Activated CD4-positive, alpha-beta T cell treated with anti-CD3 and anti-CD28 coated beads, Interleukin-2, amount 10 ng/mL, durations not matched to agents 7 days and 5 days (primary cell): ENCODE measurements at regions not wholly inside any gene's neighbourhood (a gene's known extent, or its start where the extent isn't known, plus 50 kb on each side); places are given as distances from the start of the nearest gene placed in this dataset.

Experiments used
- CTCF ChIA-PET: fragments of 350-600 bp; sonication (Branson Sonifier 250); formaldehyde crosslinking; loops from one replicate; lab custom pipeline; 2021; ENCODE audit warnings: antibody characterized with exemption; lab: Charles Lee
- POLR2A ChIA-PET: fragments of 350-600 bp; sonication (Branson Sonifier 250); formaldehyde crosslinking; loops from one replicate; lab custom pipeline; 2021; ENCODE audit warnings: antibody characterized with exemption; lab: Charles Lee
- DNase-seq: peaks from one replicate; pipeline ENCODE4 v3.0.0-alpha.2; 2020
- H3K27ac Mint-ChIP-seq: one replicate; pipeline ENCODE4 v1.8.0; 2021; ENCODE audit warnings: mild to moderate bottlenecking, moderate library complexity, mixed read lengths
- H3K27me3 Mint-ChIP-seq: one replicate; pipeline ENCODE4 v1.8.0; 2021; ENCODE audit warnings: mixed read lengths
- H3K36me3 Mint-ChIP-seq: one replicate; pipeline ENCODE4 v1.8.0; 2021; ENCODE audit warnings: low read depth, mixed read lengths
- H3K4me1 Mint-ChIP-seq: one replicate; pipeline ENCODE4 v1.8.0; 2021; ENCODE audit warnings: mixed read lengths
- H3K4me3 Mint-ChIP-seq: one replicate; pipeline ENCODE4 v1.8.0; 2021; ENCODE audit warnings: mild to moderate bottlenecking, moderate library complexity, mixed read lengths
- H3K9me3 Mint-ChIP-seq: one replicate; pipeline ENCODE4 v1.8.0; 2021; ENCODE audit warnings: mixed read lengths

- CTCF ChIA-PET = no interaction called here
- Mint-ChIP-seq H3K36me3 (no peaks in the 10 kb centered on the region), H3K4me3 (no peak overlapping the region), H3K27ac (no peak overlapping the region), H3K4me1 (no peaks in the 10 kb centered on the region), H3K9me3 (no peaks in the 10 kb centered on the region), H3K27me3 (no peaks in the 10 kb centered on the region)
- DNase-seq = no peak
- POLR2A ChIA-PET = no interaction called here
These were observed 222.3 kb upstream of the NAV3 start for GRCh38 chr12:77608271-77608824.

GRCh38 chr12:77606348-77606747 lies 224.3 kb upstream of the NAV3 start:
- no peak for DNase-seq
- Mint-ChIP-seq H3K36me3 (no peaks in the 10 kb centered on the region), H3K4me1 (no peaks in the 10 kb centered on the region), H3K27ac (no peak overlapping the region), H3K4me3 (no peak overlapping the region), H3K27me3 (no peaks in the 10 kb centered on the region), H3K9me3 (no peaks in the 10 kb centered on the region)
- ChIA-PET POLR2A (no interaction called here), CTCF (no interaction called here)

GRCh38 chr12:77603946-77604345 lies 226.7 kb upstream of the NAV3 start:
- H3K4me3 Mint-ChIP-seq = no peak overlapping the region
- POLR2A ChIA-PET = no interaction called here
- no peaks in the 10 kb centered on the region for H3K4me1 Mint-ChIP-seq
- no peak overlapping the region for H3K27ac Mint-ChIP-seq
- H3K36me3 Mint-ChIP-seq = no peaks in the 10 kb centered on the region
- H3K27me3 Mint-ChIP-seq = no peaks in the 10 kb centered on the region
- DNase-seq = no peak
- H3K9me3 Mint-ChIP-seq = no peaks in the 10 kb centered on the region
- CTCF ChIA-PET = no interaction called here

DNA sequence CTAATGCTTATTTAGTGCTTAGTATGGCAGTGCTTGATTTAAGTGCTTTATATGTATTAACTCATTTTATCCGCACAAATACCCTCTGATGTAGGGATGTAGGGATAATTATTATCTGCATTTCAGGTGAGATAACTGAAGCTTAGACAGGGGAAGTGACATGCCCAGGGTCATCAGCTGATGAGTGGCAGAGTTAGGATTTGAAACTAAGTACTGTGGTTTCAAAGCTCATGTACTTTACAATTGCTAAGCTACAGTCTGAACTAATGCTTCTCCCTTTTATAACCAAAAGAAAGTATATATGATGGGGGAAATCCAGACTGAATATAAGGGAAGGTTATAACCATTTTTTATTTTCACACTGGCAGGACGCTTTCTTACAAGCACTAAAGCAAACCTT lies 229.6 kb upstream of the NAV3 start:
- no peaks in the 10 kb centered on the region for H3K36me3 Mint-ChIP-seq
- no peak for DNase-seq
- no peaks in the 10 kb centered on the region for H3K27me3 Mint-ChIP-seq
- H3K9me3 Mint-ChIP-seq = no peaks in the 10 kb centered on the region
- ChIA-PET POLR2A (no interaction called here), CTCF (no interaction called here)
- no peaks in the 10 kb centered on the region for H3K4me1 Mint-ChIP-seq
- H3K27ac Mint-ChIP-seq = no peak overlapping the region
- H3K4me3 Mint-ChIP-seq = no peak overlapping the region

DNA sequence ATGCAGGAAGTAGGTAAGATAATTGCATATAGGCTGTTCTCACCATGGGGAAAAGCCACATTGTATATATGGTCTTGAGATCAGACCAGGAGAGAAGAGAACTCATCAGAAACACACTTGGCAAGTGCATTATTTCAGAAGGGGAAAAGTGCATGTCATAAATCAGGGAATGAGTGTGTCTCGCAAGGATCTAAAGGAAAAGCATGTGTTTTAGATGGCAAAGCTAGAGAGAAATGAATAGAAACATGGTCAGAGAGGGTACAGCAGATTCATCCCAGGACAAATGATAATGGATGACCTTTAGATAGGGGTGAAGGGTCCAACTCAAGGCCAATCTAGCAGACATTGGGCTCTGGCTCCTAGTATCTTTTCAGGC lies 230.2 kb upstream of the NAV3 start:
- Mint-ChIP-seq H3K27me3 (no peaks in the 10 kb centered on the region), H3K4me1 (no peaks in the 10 kb centered on the region), H3K9me3 (no peaks in the 10 kb centered on the region), H3K36me3 (no peaks in the 10 kb centered on the region), H3K4me3 (no peak overlapping the region), H3K27ac (no peak overlapping the region)
- POLR2A ChIA-PET = no interaction called here
- no peak for DNase-seq
- CTCF ChIA-PET = no interaction called here

- H3K27ac Mint-ChIP-seq = no peak overlapping the region
- no peaks in the 10 kb centered on the region for H3K4me1 Mint-ChIP-seq
- no peaks in the 10 kb centered on the region for H3K36me3 Mint-ChIP-seq
- H3K4me3 Mint-ChIP-seq = no peak overlapping the region
- H3K27me3 Mint-ChIP-seq = no peaks in the 10 kb centered on the region
- ChIA-PET CTCF (no interaction called here), POLR2A (no interaction called here)
- no peak for DNase-seq
- H3K9me3 Mint-ChIP-seq = no peaks in the 10 kb centered on the region
These were observed 230.8 kb upstream of the NAV3 start for GRCh38 chr12:77599782-77600467.

GRCh38 chr12:77594366-77594765 lies 236.3 kb upstream of the NAV3 start:
- H3K4me1 Mint-ChIP-seq = no peaks in the 10 kb centered on the region
- H3K27me3 Mint-ChIP-seq = no peaks in the 10 kb centered on the region
- POLR2A ChIA-PET = no interaction called here
- DNase-seq = no peak
- H3K9me3 Mint-ChIP-seq = peaks cover 3% of the 10 kb centered on the region
- H3K27ac Mint-ChIP-seq = no peak overlapping the region
- H3K4me3 Mint-ChIP-seq = no peak overlapping the region
- CTCF ChIA-PET = no interaction called here
- no peaks in the 10 kb centered on the region for H3K36me3 Mint-ChIP-seq

DNA sequence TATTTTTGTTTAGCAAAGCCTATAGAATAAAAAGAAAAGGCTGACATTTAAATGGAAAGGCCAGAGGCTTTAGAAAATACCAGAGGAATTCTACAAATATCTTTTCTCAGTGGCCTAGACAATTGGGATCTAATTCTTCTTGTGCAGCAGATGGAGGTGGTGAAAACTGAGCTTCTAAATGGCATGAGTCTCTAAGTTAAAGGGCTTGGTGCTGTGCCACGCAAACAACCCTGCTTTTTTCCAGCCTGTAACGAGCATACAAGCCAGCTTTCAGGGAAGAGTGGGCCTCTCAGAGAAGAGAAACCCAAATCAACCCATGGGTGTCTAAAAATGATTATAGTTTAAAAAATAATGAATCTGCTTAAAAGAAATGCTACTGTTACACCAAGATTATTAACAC lies 237.9 kb upstream of the NAV3 start:
- no peaks in the 10 kb centered on the region for H3K36me3 Mint-ChIP-seq
- H3K27ac Mint-ChIP-seq = no peak overlapping the region
- POLR2A ChIA-PET = no interaction called here
- H3K9me3 Mint-ChIP-seq = peaks cover 3% of the 10 kb centered on the region
- H3K4me3 Mint-ChIP-seq = no peak overlapping the region
- no peaks in the 10 kb centered on the region for H3K4me1 Mint-ChIP-seq
- CTCF ChIA-PET = interaction anchor here (0.6 kb wide), 1 partner anchor 10 kb away, joined by 3 read pairs; no protein-coding TSS in a partner anchor
- H3K27me3 Mint-ChIP-seq = no peaks in the 10 kb centered on the region
- no peak for DNase-seq

DNA sequence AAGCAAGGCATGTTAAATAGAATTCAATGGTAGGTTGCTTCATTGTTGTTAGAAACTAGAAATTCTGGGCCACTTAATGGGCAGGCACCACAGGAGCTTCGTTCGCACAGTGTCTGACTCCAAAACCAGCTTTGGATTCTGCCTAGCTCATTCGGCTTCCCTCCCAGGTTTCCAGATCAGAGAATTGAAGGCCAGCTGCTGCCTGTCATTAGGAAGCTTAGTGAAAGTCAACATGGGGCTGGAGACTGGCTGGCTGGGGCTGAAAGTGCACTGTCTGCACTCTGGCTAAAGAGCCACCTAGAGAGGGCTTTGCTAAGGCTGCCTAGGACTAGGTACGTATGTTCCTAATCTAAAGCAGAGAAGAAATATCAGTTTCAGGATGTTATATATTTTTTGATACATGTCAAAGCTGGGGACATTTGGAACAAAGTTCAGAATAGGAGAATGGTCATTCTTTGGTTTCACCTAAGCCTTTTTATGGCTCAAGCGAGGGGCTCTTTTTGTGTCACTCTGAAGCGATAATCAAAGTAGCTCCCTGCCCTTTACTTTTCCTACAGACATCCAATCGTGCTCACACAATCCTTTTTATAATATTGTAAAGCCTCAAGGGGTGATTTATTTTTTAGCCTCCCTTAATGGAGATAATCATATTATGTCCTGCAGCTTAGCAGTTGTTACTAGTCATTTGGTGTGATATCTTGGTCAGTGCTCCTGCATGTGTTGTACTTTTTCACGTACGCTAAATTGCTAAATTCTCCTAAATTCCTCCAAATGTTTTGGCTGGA lies 238.5 kb upstream of the NAV3 start:
- peaks cover 3% of the 10 kb centered on the region for H3K9me3 Mint-ChIP-seq
- CTCF ChIA-PET = no interaction called here

GRCh38 chr12:77590306-77590705 lies 240.4 kb upstream of the NAV3 start:
- Mint-ChIP-seq H3K36me3 (no peaks in the 10 kb centered on the region), H3K27me3 (no peaks in the 10 kb centered on the region), H3K9me3 (peaks cover 3% of the 10 kb centered on the region), H3K4me3 (no peak overlapping the region), H3K4me1 (no peaks in the 10 kb centered on the region), H3K27ac (no peak overlapping the region)
- CTCF ChIA-PET = no interaction called here
- no peak for DNase-seq
- POLR2A ChIA-PET = no interaction called here

More for the DNA sequence above, 238.5 kb upstream of the NAV3 start:
- H3K27ac Mint-ChIP-seq = no peak overlapping the region
- no peak overlapping the region for H3K4me3 Mint-ChIP-seq
- H3K36me3 Mint-ChIP-seq = no peaks in the 10 kb centered on the region
- H3K27me3 Mint-ChIP-seq = no peaks in the 10 kb centered on the region
- no peaks in the 10 kb centered on the region for H3K4me1 Mint-ChIP-seq
- DNase-seq = no peak
- POLR2A ChIA-PET = no interaction called here

- Mint-ChIP-seq H3K27ac (no peak overlapping the region), H3K36me3 (no peaks in the 10 kb centered on the region), H3K27me3 (no peaks in the 10 kb centered on the region), H3K4me1 (no peaks in the 10 kb centered on the region), H3K4me3 (no peak overlapping the region), H3K9me3 (no peaks in the 10 kb centered on the region)
- CTCF ChIA-PET = no interaction called here
- no peak for DNase-seq
- POLR2A ChIA-PET = no interaction called here
These were observed 245.8 kb upstream of the NAV3 start for GRCh38 chr12:77584860-77585259.

DNA sequence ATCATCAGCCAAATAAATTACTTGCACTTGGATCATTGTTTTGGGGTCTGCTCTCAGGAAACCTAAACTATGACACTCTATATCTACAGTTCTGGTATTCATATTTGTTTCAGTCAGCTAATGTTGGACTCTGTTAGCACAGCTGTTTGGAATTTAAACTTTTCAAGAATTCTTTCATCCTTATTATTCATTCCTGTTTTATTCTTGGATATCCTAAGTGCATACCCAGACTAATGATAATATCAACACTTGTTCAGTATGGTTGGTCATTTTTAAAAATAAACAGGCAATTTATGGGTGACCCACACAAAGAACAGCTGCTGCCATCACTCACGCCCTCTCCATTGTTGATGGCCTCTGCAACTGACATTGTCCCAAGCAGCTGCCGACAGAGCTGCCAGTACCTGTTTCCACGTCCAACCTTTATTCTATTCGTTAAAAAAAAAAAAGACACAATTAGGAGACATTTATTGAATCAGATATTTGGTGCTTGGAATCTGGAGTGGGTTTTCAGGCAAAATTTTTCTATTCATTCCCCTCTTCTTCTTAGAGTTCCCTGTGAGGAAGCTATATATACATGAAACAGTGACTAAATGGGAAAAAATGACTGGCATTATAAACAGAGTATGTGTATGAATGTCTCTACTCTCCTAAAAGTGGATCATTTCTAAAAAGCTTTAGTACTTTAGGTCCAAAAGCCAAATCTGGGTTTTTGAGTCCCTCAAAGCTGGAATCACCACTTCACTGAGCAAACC lies 252.1 kb upstream of the NAV3 start:
- no peaks in the 10 kb centered on the region for H3K27me3 Mint-ChIP-seq
- no peaks in the 10 kb centered on the region for H3K4me1 Mint-ChIP-seq
- ChIA-PET POLR2A (no interaction called here), CTCF (interaction anchor here (0.6 kb wide), 1 partner anchor 1737 kb away, joined by 3 read pairs; no protein-coding TSS in a partner anchor)
- H3K4me3 Mint-ChIP-seq = no peak overlapping the region
- no peak overlapping the region for H3K27ac Mint-ChIP-seq
- H3K9me3 Mint-ChIP-seq = no peaks in the 10 kb centered on the region
- no peak for DNase-seq
- no peaks in the 10 kb centered on the region for H3K36me3 Mint-ChIP-seq

- Mint-ChIP-seq H3K27me3 (no peaks in the 10 kb centered on the region), H3K27ac (no peak overlapping the region), H3K36me3 (no peaks in the 10 kb centered on the region), H3K4me3 (no peak overlapping the region), H3K4me1 (no peaks in the 10 kb centered on the region), H3K9me3 (no peaks in the 10 kb centered on the region)
- no peak for DNase-seq
- ChIA-PET POLR2A (no interaction called here), CTCF (no interaction called here)
These were observed 252.9 kb upstream of the NAV3 start for GRCh38 chr12:77577791-77578190.
